ENCODE measurements at regions not wholly inside any gene's neighbourhood (a gene's known extent, or its start where the extent isn't known, plus 50 kb on each side); places are given as distances from the start of the nearest gene placed in this dataset.

DNA sequence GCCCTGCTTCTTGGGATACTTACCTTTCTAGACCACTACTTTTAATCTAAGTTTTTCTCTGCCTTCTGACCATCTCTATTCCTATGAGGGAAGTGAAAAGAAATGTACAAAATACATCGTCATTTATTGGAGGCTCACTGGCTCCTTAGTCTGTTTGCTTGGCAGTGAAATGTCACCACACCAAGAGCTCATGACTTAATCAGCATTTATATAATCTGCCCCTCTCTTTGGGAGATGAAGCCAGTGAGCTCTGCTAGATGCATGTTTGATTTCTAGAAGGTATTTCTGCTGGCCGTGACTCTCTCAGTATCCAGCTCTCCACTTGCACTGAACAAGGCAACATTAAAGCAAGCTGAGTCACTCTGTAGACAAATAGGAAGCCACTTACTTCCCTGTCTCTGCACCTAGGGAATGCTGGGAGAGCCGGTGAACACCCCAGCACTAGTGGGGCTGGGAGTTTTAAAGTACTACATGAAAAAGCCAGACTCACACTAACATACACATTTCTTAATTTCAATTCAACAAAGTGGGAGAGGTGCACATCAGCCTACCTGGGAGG is 79.1 kb downstream of the MID1IP1 start:
- TF ChIP-seq, protein P1, sequence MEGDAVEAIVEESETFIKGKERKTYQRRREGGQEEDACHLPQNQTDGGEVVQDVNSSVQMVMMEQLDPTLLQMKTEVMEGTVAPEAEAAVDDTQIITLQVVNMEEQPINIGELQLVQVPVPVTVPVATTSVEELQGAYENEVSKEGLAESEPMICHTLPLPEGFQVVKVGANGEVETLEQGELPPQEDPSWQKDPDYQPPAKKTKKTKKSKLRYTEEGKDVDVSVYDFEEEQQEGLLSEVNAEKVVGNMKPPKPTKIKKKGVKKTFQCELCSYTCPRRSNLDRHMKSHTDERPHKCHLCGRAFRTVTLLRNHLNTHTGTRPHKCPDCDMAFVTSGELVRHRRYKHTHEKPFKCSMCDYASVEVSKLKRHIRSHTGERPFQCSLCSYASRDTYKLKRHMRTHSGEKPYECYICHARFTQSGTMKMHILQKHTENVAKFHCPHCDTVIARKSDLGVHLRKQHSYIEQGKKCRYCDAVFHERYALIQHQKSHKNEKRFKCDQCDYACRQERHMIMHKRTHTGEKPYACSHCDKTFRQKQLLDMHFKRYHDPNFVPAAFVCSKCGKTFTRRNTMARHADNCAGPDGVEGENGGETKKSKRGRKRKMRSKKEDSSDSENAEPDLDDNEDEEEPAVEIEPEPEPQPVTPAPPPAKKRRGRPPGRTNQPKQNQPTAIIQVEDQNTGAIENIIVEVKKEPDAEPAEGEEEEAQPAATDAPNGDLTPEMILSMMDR (IDR thresholded peaks at IDR 0.05): no peak
- TF ChIP-seq POLR2A (IDR thresholded peaks at IDR 0.05): no peak
